HG03045 (cell line): ENCODE measurements at regions not wholly inside any gene's neighbourhood (a gene's known extent, or its start where the extent isn't known, plus 50 kb on each side); places are given as distances from the start of the nearest gene placed in this dataset.

ENCODE experiments used
- ATAC-seq: cut with Tn5 transposase; IDR thresholded peaks from one replicate; pipeline ENCODE4 v1.9.1; 2021; ENCODE audit warnings: mild to moderate bottlenecking, moderate library complexity; ENCODE audit not compliant: unreplicated experiment

- ATAC-seq, result no peak
These were observed 312.0 kb upstream of the ZMIZ1 start for GRCh38 chr10:78756604-78757343.

GRCh38 chr10:78757344-78757925 lies 311.3 kb upstream of the ZMIZ1 start:
- ATAC-seq, result no peak

GRCh38 chr10:78758176-78758575 lies 310.6 kb upstream of the ZMIZ1 start:
- no peak for ATAC-seq

- ATAC-seq, result no peak
These were observed 309.2 kb upstream of the ZMIZ1 start for GRCh38 chr10:78759456-78760120.

GRCh38 chr10:78760463-78761310 lies 308.1 kb upstream of the ZMIZ1 start:
- no peak for ATAC-seq

GRCh38 chr10:78761311-78761781 lies 307.4 kb upstream of the ZMIZ1 start:
- no peak for ATAC-seq

- no peak for ATAC-seq
These were observed 306.6 kb upstream of the ZMIZ1 start for GRCh38 chr10:78762086-78762630.

GRCh38 chr10:78763234-78763633 lies 305.5 kb upstream of the ZMIZ1 start:
- ATAC-seq, result no peak

- peak; percentile 57 for ATAC-seq
These were observed 304.9 kb upstream of the ZMIZ1 start for GRCh38 chr10:78763651-78764395.

GRCh38 chr10:78764436-78764835 lies 304.3 kb upstream of the ZMIZ1 start:
- ATAC-seq, result no peak

GRCh38 chr10:78764846-78765430 lies 303.8 kb upstream of the ZMIZ1 start:
- ATAC-seq, result no peak

GRCh38 chr10:78765726-78766335 lies 302.9 kb upstream of the ZMIZ1 start:
- ATAC-seq, result no peak

- no peak for ATAC-seq
These were observed 302.2 kb upstream of the ZMIZ1 start for GRCh38 chr10:78766603-78767002.

- no peak for ATAC-seq
These were observed 300.5 kb upstream of the ZMIZ1 start for GRCh38 chr10:78768041-78768835.

GRCh38 chr10:78768876-78769275 lies 299.9 kb upstream of the ZMIZ1 start:
- ATAC-seq, result no peak

GRCh38 chr10:78769526-78769925 lies 299.2 kb upstream of the ZMIZ1 start:
- no peak for ATAC-seq

- ATAC-seq, result no peak
These were observed 298.3 kb upstream of the ZMIZ1 start for GRCh38 chr10:78770167-78771090.
